Glutamatergic neuron (in vitro differentiated cells): ENCODE measurements at regions not wholly inside any gene's neighbourhood (a gene's known extent, or its start where the extent isn't known, plus 50 kb on each side); places are given as distances from the start of the nearest gene placed in this dataset.
A peak's percentile ranks its signal among the peaks of the same experiment; 100 is the strongest.

ENCODE experiments used
- DNase-seq: peaks from one replicate; pipeline ENCODE4 v3.0.0; 2022
- H3K27ac Mint-ChIP-seq: one replicate; pipeline ENCODE4 v1.8.0; 2020; ENCODE audit warnings: mild to moderate bottlenecking, mixed read lengths, inconsistent platforms; ENCODE audit not compliant: unreplicated experiment
- H3K27me3 Mint-ChIP-seq: one replicate; pipeline ENCODE4 v1.8.0; 2020; ENCODE audit warnings: mild to moderate bottlenecking, moderate library complexity, mixed read lengths, inconsistent platforms; ENCODE audit not compliant: unreplicated experiment
- H3K36me3 Mint-ChIP-seq: one replicate; pipeline ENCODE4 v1.8.0; 2020; ENCODE audit warnings: mild to moderate bottlenecking, mixed read lengths, inconsistent platforms; ENCODE audit not compliant: unreplicated experiment
- H3K4me1 Mint-ChIP-seq: one replicate; pipeline ENCODE4 v1.8.0; 2020; ENCODE audit warnings: mild to moderate bottlenecking, low read depth, mixed read lengths, inconsistent platforms; ENCODE audit not compliant: unreplicated experiment
- H3K4me3 Mint-ChIP-seq: one replicate; pipeline ENCODE4 v1.8.0; 2020; ENCODE audit warnings: mild to moderate bottlenecking, mixed read lengths, inconsistent platforms; ENCODE audit not compliant: unreplicated experiment
- H3K9me3 Mint-ChIP-seq: one replicate; pipeline ENCODE4 v1.8.0; 2020; ENCODE audit warnings: mild to moderate bottlenecking, moderate library complexity, mixed read lengths, inconsistent platforms; ENCODE audit not compliant: unreplicated experiment
- TF ChIP-seq, protein P1 (sequence below): fragments of 200-600 bp; sonication (generic); IDR thresholded peaks from one replicate; pipeline ENCODE4 v1.5.0; 2021; ENCODE audit not compliant: partially characterized antibody, unreplicated experiment

DNA sequence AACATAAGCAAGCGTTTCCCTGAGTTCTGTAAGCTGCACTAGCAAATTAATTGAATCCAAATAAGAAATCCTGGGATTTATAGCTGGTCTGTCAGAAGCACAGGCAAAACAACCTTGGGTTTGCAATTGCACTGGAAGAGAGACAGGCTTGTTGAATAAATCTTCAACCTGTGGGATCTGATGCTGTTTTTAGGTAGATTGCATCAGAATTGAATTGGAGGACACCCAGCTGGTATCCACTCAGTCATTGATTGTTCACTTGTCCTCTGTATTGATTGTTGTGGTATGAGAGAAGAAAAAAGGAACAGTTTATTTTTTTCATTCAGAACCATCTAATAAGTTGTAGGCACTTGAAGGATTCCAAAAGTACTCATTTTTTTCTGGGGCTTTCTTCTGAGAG, 497.4 kb downstream of the SIPA1L2 start:
- Mint-ChIP-seq H3K27ac (peak overlapping the region; percentile 94), H3K27me3 (peaks cover 5% of the 10 kb centered on the region), H3K9me3 (peaks cover 6% of the 10 kb centered on the region), H3K4me3 (peak overlapping the region; percentile 1), H3K4me1 (peaks cover 32% of the 10 kb centered on the region), H3K36me3 (peaks cover 12% of the 10 kb centered on the region)
- TF ChIP-seq, protein P1, sequence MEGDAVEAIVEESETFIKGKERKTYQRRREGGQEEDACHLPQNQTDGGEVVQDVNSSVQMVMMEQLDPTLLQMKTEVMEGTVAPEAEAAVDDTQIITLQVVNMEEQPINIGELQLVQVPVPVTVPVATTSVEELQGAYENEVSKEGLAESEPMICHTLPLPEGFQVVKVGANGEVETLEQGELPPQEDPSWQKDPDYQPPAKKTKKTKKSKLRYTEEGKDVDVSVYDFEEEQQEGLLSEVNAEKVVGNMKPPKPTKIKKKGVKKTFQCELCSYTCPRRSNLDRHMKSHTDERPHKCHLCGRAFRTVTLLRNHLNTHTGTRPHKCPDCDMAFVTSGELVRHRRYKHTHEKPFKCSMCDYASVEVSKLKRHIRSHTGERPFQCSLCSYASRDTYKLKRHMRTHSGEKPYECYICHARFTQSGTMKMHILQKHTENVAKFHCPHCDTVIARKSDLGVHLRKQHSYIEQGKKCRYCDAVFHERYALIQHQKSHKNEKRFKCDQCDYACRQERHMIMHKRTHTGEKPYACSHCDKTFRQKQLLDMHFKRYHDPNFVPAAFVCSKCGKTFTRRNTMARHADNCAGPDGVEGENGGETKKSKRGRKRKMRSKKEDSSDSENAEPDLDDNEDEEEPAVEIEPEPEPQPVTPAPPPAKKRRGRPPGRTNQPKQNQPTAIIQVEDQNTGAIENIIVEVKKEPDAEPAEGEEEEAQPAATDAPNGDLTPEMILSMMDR = no peak
- no peak for DNase-seq

DNA sequence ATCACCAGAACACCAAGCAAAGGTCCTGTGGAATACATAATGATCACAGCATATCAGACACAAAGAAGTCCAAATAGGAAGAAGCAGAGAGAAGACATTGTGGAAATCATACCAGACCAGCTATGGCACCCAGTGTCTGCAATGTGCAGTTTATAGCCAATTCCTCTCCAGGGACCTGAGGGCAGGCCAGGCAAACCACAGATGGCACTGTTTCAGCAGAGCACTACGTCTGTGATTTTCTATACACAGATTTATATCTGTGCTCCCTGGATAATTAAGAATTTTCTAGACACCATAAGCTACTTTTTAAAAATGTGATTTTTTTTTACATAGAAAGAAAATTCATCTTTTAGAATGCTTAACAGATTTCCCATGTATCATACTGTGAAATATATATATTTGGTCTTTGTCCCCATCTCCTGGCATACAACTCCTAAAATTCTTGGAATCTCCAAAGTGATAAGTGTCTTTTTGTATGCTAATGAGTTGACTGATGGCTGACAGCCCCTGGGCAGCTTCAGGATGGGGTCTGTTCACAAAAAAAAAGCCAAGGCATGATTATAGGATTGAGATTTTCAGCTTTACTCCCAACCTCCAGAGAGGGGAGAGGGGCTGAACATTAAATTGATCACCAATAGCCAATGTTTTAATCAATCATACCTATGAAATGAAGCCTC, 498.1 kb downstream of the SIPA1L2 start:
- peaks cover 33% of the 10 kb centered on the region for H3K4me1 Mint-ChIP-seq
- peak overlapping the region; percentile 6 for H3K4me3 Mint-ChIP-seq
- H3K27me3 Mint-ChIP-seq = peaks cover 5% of the 10 kb centered on the region
- no peak for DNase-seq
- peaks cover 6% of the 10 kb centered on the region for H3K9me3 Mint-ChIP-seq
- H3K36me3 Mint-ChIP-seq = peaks cover 12% of the 10 kb centered on the region
- TF ChIP-seq, protein P1 = no peak
- peak overlapping the region; percentile 94 for H3K27ac Mint-ChIP-seq

DNA sequence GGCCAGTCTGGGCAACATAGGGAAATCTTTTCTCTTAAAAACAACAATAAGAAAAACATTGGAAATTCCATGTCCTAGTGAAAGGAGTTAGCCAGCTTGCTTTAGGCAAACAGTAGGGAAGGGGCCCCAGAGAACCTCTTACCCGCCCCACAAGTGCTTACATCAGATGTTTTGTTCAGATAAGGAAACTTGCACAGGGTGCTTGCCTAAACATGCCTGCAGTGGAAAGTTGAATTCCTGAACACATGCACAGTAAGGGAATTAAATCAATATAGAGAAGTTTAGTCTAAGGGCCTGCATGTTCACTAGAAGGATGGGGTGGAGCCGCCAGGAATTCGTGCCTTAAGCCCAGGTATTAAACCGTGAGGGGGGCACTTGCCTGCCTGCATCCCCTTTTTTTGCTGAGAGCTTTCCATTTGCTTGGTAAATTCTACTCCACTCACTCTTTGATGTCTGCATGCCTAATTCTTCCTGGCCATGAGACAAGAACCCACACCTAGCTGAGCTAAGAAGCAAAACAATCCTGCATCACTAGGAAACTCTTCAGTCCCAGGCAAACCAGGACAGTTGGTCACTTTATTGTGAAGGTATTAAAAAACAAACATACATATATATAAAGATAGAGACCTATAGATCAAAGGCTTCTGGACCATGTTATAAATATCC, 499.0 kb downstream of the SIPA1L2 start:
- no peak for DNase-seq
- Mint-ChIP-seq H3K27ac (peak overlapping the region; percentile 41), H3K36me3 (peaks cover 12% of the 10 kb centered on the region), H3K27me3 (peaks cover 2% of the 10 kb centered on the region), H3K4me1 (peaks cover 33% of the 10 kb centered on the region), H3K4me3 (no peak overlapping the region), H3K9me3 (peaks cover 2% of the 10 kb centered on the region)
- TF ChIP-seq, protein P1 = no peak

DNA sequence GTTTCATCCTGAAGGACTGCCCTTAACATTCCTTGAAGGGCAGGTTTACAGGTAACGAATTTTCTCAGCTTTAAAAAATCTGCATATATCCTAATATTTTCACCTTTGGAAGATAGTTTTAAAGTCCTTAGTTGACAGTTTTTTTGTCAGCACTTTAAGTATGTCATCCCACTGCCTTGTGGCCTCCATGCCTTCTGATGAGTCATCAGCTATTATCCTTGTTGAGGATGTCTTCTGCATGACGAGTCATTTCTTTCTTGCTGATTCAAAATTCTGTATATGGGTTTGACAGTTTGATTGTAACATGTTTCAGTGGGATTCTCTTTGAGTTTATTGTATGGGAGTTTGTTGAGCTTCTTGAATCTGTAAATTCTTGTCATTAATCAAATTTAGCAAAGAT, 500.6 kb downstream of the DISC1 start:
- no peak overlapping the region for H3K27ac Mint-ChIP-seq
- H3K4me3 Mint-ChIP-seq = no peak overlapping the region
- peaks cover 12% of the 10 kb centered on the region for H3K36me3 Mint-ChIP-seq
- TF ChIP-seq, protein P1 = no peak
- peaks cover 2% of the 10 kb centered on the region for H3K27me3 Mint-ChIP-seq
- H3K9me3 Mint-ChIP-seq = peaks cover 1% of the 10 kb centered on the region
- peaks cover 39% of the 10 kb centered on the region for H3K4me1 Mint-ChIP-seq
- DNase-seq = no peak
